Bronchial epithelial cell (primary cell): ENCODE measurements at regions not wholly inside any gene's neighbourhood (a gene's known extent, or its start where the extent isn't known, plus 50 kb on each side); places are given as distances from the start of the nearest gene placed in this dataset.

ENCODE experiments used
- DNase-seq: peaks from one replicate; pipeline ENCODE4 v3.0.0-alpha.2; 2010; ENCODE audit warnings: low read depth
- FAIRE-seq: peaks from 2 replicates; lab custom pipeline; 2011; peaks lifted over from hg19 to GRCh38; lab: Jason Lieb, UNC
- H3K27me3 ChIP-seq: 2 replicates; pipeline ENCODE4 v1.5.1; 2011; ENCODE audit warnings: low read length; ENCODE audit not compliant: control insufficient read depth, insufficient read depth
- H3K36me3 ChIP-seq: 2 replicates; pipeline ENCODE4 v1.5.1; 2011; ENCODE audit warnings: low read length; ENCODE audit not compliant: control insufficient read depth, insufficient read depth
- H3K4me3 ChIP-seq: 2 replicates; pipeline ENCODE4 v1.5.1; 2011; ENCODE audit warnings: mild to moderate bottlenecking, low read depth, low read length, control low read depth
- TF ChIP-seq, protein P1 (sequence below): IDR thresholded peaks from 2 replicates; pipeline ENCODE4 v1.5.1; 2011; ENCODE audit warnings: mild to moderate bottlenecking, moderate library complexity, low read length, control low read depth, inconsistent platforms; ENCODE audit not compliant: insufficient read depth, severe bottlenecking

DNA sequence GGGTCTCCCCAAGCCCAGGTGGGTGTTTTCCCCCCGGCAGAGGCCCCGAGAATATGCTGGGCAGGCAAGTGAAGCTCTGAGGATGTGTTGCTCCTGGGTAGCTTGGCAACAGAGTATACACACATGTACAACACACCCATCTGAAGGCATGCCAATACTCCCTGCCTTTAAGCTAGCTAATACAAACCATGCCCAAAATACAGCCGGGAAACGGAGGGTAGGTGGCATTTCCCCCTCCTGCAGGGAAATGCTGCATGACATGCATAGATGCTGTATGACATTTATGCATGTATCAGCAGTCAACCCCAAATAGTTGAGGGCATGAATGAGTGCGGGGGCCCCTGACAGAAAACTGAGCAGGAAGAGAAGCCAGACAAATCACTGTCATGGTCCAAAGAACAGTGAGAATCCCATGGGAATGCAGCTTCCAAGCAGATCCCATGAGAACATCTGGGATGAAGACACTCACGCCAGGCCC, 614.1 kb downstream of the EBF1 start:
- H3K27me3 ChIP-seq = peaks cover 2% of the 10 kb centered on the region
- H3K36me3 ChIP-seq = no peaks in the 10 kb centered on the region
- no peak for FAIRE-seq
- TF ChIP-seq, protein P1, sequence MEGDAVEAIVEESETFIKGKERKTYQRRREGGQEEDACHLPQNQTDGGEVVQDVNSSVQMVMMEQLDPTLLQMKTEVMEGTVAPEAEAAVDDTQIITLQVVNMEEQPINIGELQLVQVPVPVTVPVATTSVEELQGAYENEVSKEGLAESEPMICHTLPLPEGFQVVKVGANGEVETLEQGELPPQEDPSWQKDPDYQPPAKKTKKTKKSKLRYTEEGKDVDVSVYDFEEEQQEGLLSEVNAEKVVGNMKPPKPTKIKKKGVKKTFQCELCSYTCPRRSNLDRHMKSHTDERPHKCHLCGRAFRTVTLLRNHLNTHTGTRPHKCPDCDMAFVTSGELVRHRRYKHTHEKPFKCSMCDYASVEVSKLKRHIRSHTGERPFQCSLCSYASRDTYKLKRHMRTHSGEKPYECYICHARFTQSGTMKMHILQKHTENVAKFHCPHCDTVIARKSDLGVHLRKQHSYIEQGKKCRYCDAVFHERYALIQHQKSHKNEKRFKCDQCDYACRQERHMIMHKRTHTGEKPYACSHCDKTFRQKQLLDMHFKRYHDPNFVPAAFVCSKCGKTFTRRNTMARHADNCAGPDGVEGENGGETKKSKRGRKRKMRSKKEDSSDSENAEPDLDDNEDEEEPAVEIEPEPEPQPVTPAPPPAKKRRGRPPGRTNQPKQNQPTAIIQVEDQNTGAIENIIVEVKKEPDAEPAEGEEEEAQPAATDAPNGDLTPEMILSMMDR = no peak
- peak; percentile 4 for DNase-seq
- no peak overlapping the region for H3K4me3 ChIP-seq

- FAIRE-seq (no peak), DNase-seq (no peak)
- H3K27me3 ChIP-seq = peaks cover 2% of the 10 kb centered on the region
- TF ChIP-seq, protein P1 = no peak
- H3K4me3 ChIP-seq = no peak overlapping the region
- H3K36me3 ChIP-seq = no peaks in the 10 kb centered on the region
Observed at GRCh38 chr5:158485047-158485446, 614.7 kb downstream of the EBF1 start.

DNA sequence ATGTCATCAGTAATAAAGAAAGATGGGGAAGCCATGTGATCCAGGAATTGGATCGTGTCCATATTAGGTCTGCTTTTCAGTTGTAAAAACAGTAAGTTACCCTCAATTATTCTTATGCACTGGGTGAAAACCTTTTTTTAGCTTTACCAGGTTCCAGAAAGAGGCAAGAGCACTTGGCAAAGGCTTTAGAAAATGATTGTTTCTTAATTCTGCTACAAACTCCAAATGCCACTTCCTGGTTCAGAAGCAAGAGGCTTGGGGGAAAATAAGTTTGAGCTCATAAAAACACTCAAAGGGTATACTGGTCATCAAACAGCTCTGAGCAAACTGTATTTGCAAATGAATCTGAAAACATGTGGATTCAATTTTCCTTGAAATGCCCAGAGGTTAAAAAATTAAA, 615.6 kb downstream of the EBF1 start:
- TF ChIP-seq, protein P1 = no peak
- no peak for FAIRE-seq
- DNase-seq = no peak
- peaks cover 2% of the 10 kb centered on the region for H3K27me3 ChIP-seq
- no peaks in the 10 kb centered on the region for H3K36me3 ChIP-seq
- no peak overlapping the region for H3K4me3 ChIP-seq

GRCh38 chr5:158483281-158483860, 616.3 kb downstream of the EBF1 start:
- TF ChIP-seq, protein P1 = no peak
- DNase-seq = peak; percentile 2
- peaks cover 2% of the 10 kb centered on the region for H3K27me3 ChIP-seq
- H3K36me3 ChIP-seq = no peaks in the 10 kb centered on the region
- H3K4me3 ChIP-seq = no peak overlapping the region
- FAIRE-seq = no peak

DNA sequence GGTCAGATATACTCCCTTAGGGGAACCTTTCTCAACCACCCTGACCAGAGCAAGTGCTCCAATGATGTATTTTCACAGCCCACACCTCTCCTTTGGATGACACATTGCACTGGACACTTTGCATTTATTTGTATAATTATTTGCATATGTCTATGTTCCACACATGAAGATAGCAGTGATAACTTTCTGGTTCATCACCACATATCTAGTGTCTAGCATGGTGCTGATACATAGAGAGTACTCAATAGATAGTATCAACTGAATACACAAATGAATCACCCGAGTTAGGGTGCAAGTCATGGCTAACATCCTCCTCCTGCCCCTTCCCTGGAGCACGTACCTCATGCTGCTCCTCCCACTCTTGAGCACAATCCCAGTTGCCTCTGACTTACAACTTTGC, 617.6 kb downstream of the EBF1 start:
- FAIRE-seq (no peak), DNase-seq (peak; percentile 21)
- peaks cover 2% of the 10 kb centered on the region for H3K27me3 ChIP-seq
- no peaks in the 10 kb centered on the region for H3K36me3 ChIP-seq
- TF ChIP-seq, protein P1 = no peak
- H3K4me3 ChIP-seq = no peak overlapping the region

DNA sequence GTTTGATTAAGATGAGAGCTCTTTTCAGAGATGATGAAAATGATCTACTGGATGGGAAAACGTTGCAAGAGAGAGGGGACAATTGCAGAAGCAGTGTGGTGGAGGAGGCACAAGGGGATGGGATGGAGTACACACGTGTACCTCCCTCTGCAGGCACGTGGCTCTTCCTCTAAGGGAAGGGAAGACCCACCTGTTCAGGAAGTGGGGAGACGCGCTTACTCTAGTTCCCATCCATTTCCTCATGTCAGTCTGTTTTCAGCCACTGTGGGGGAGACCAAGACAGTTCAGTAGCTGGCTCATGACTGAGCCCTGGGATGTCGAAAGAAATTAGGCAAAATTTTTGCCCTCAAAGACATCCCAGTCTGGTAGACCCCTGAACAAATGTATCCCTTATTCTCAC, 619.2 kb upstream of the CLINT1 start:
- no peaks in the 10 kb centered on the region for H3K36me3 ChIP-seq
- FAIRE-seq (no peak), DNase-seq (no peak)
- H3K27me3 ChIP-seq = peaks cover 2% of the 10 kb centered on the region
- TF ChIP-seq, protein P1 = no peak
- H3K4me3 ChIP-seq = no peak overlapping the region
